Mesenchymal stem cell (in vitro differentiated cells and primary cell): ENCODE measurements at regions not wholly inside any gene's neighbourhood (a gene's known extent, or its start where the extent isn't known, plus 50 kb on each side); places are given as distances from the start of the nearest gene placed in this dataset.
A peak's percentile ranks its signal among the peaks of the same experiment; 100 is the strongest.

Experiments
- DNase-seq: peaks from one replicate; pipeline ENCODE4 v3.0.0-alpha.2; 2013
- H2AFZ ChIP-seq: one replicate; pipeline ENCODE4 v1.6.1; 2013; ENCODE audit warnings: low read depth, mild to moderate bottlenecking, control low read depth, inconsistent platforms, low read length, moderate library complexity
- H2AK5ac ChIP-seq: 2 replicates; pipeline ENCODE4 v1.6.1; 2013; ENCODE audit warnings: low read length, moderate library complexity, mild to moderate bottlenecking, inconsistent platforms; ENCODE audit not compliant: severe bottlenecking
- H2BK120ac ChIP-seq: one replicate; pipeline ENCODE4 v1.6.1; 2013; ENCODE audit warnings: low read depth, mild to moderate bottlenecking, inconsistent platforms, low read length, moderate library complexity
- H2BK12ac ChIP-seq, 2 experiments: one replicate each; pipeline ENCODE4 v1.6.1; 2013; ENCODE audit warnings: inconsistent platforms in 2 of 2, low read length in 2 of 2, mild to moderate bottlenecking in 2 of 2, moderate library complexity in 2 of 2, control low read depth in 1 of 2
- H2BK15ac ChIP-seq: one replicate; pipeline ENCODE4 v1.6.1; 2013; ENCODE audit warnings: mild to moderate bottlenecking, low read depth, inconsistent platforms; ENCODE audit not compliant: poor library complexity, severe bottlenecking
- H2BK5ac ChIP-seq: 2 replicates; pipeline ENCODE4 v1.6.1; 2013; ENCODE audit warnings: low read depth, mild to moderate bottlenecking, low read length, control low read depth, inconsistent platforms; ENCODE audit not compliant: poor library complexity, severe bottlenecking
- H3K14ac ChIP-seq, 2 experiments: one replicate each; pipeline ENCODE4 v1.6.1; 2013; ENCODE audit warnings: inconsistent platforms in 2 of 2, low read length in 2 of 2, control low read depth in 1 of 2, mild to moderate bottlenecking in 1 of 2, moderate library complexity in 1 of 2
- H3K18ac ChIP-seq, 2 experiments: one replicate each; pipeline ENCODE4 v1.6.1; 2013; ENCODE audit warnings: inconsistent platforms in 2 of 2, low read length in 2 of 2, control low read depth in 1 of 2, low read depth in 1 of 2, mild to moderate bottlenecking in 1 of 2
- H3K23ac ChIP-seq, 2 experiments: one replicate each; pipeline ENCODE4 v1.6.1; 2013; ENCODE audit warnings: inconsistent platforms in 2 of 2, low read length in 2 of 2, mild to moderate bottlenecking in 2 of 2, moderate library complexity in 2 of 2, control low read depth in 1 of 2
- H3K27ac ChIP-seq: 2 replicates; pipeline ENCODE4 v1.5.1; 2013; ENCODE audit warnings: mild to moderate bottlenecking, moderate library complexity, low read length, control low read depth, inconsistent platforms; ENCODE audit not compliant: poor library complexity, severe bottlenecking
- H3K27me3 ChIP-seq, 2 experiments: 2 replicates each; pipeline versions ENCODE4 v1.6.1 to v1.7.0; 2013; ENCODE audit warnings: low read length in 2 of 2, mild to moderate bottlenecking in 2 of 2, moderate library complexity in 2 of 2, control low read depth in 1 of 2, inconsistent platforms in 1 of 2; ENCODE audit not compliant: control insufficient read depth in 1 of 2, insufficient read depth in 1 of 2
- H3K36me3 ChIP-seq, 2 experiments: 2 replicates each; pipeline versions ENCODE4 v1.6.1 to v1.7.0; 2013; ENCODE audit warnings: low read length in 2 of 2, control low read depth in 1 of 2, inconsistent platforms in 1 of 2, low read depth in 1 of 2, mild to moderate bottlenecking in 1 of 2; ENCODE audit not compliant: insufficient read depth in 2 of 2, control insufficient read depth in 1 of 2
- H3K4ac ChIP-seq, 2 experiments: one replicate each; pipeline ENCODE4 v1.6.1; 2013; ENCODE audit warnings: inconsistent platforms in 2 of 2, low read length in 2 of 2, mild to moderate bottlenecking in 2 of 2, moderate library complexity in 2 of 2, control low read depth in 1 of 2, low read depth in 1 of 2
- H3K4me1 ChIP-seq: 2 replicates; pipeline ENCODE4 v1.6.1; 2013; ENCODE audit warnings: low read depth, low read length, control low read depth; ENCODE audit not compliant: control insufficient read depth, insufficient read depth
- H3K4me2 ChIP-seq: 2 replicates; pipeline ENCODE4 v1.6.1; 2013; ENCODE audit warnings: low read length, mild to moderate bottlenecking, inconsistent platforms; ENCODE audit not compliant: poor library complexity, severe bottlenecking
- H3K4me3 ChIP-seq, 2 experiments: 2 replicates each; pipeline versions ENCODE4 v1.5.1 to v1.7.0; 2013; ENCODE audit warnings: low read length in 2 of 2, mild to moderate bottlenecking in 2 of 2, control low read depth in 1 of 2, low read depth in 1 of 2; ENCODE audit not compliant: insufficient read depth in 1 of 2
- H3K79me1 ChIP-seq: replicated peaks from 2 replicates; pipeline ENCODE4 v1.6.1; 2013; ENCODE audit warnings: mild to moderate bottlenecking, control low read depth, low read length, inconsistent platforms; ENCODE audit not compliant: poor library complexity, severe bottlenecking
- H3K9ac ChIP-seq: 2 replicates; pipeline ENCODE4 v1.7.0; 2013; ENCODE audit warnings: mild to moderate bottlenecking, low read length, moderate library complexity
- H3K9me3 ChIP-seq: 2 replicates; pipeline ENCODE4 v1.7.0; 2013; ENCODE audit warnings: mild to moderate bottlenecking, low read length; ENCODE audit not compliant: control insufficient read depth
- H4K8ac ChIP-seq: one replicate; pipeline ENCODE4 v1.6.1; 2013; ENCODE audit warnings: inconsistent platforms, mild to moderate bottlenecking, low read length, moderate library complexity
- H4K91ac ChIP-seq: one replicate; pipeline ENCODE4 v1.6.1; 2013; ENCODE audit warnings: mild to moderate bottlenecking, low read length, inconsistent platforms
- WGBS: methylation state at CpG from one replicate; pipeline ENCODE4 v1.1.7; 2013; ENCODE audit warnings: mixed read lengths; 5-methylcytosine and 5-hydroxymethylcytosine counted together

- no peak overlapping the region for H3K4me2 ChIP-seq
- no peaks in the 10 kb centered on the region for H3K36me3 ChIP-seq
- H2BK15ac ChIP-seq, result peak overlapping the region; percentile 20
- no peak overlapping the region for H2BK5ac ChIP-seq
- H4K91ac ChIP-seq, result peak overlapping the region; percentile 85
- WGBS, result 49% methylated on average over 8 of the region's 8 CpGs
- peak overlapping the region; percentile 82 for H4K8ac ChIP-seq
- H3K79me1 ChIP-seq, result no peaks in the 10 kb centered on the region
- H3K18ac ChIP-seq, result peak overlapping the region; percentile 18 to 75
- no peak overlapping the region for H3K27ac ChIP-seq
- H2AFZ ChIP-seq, result no peak overlapping the region
- H2AK5ac ChIP-seq, result peak overlapping the region; percentile 24
- no peak overlapping the region for H3K4me3 ChIP-seq
- H3K9ac ChIP-seq, result no peak overlapping the region
- H3K14ac ChIP-seq, result peak overlapping the region in 1 of 2 experiments; percentile 35
- H2BK120ac ChIP-seq, result peak overlapping the region; percentile 69
- peaks cover 46% of the 10 kb centered on the region for H3K4me1 ChIP-seq
- no peaks in the 10 kb centered on the region for H3K9me3 ChIP-seq
- DNase-seq, result peak; percentile 25
- peak overlapping the region; percentile 13 to 51 for H3K4ac ChIP-seq
- peaks cover 0 to 9% of the 10 kb centered on the region in 2 experiments for H3K27me3 ChIP-seq
- H2BK12ac ChIP-seq, result peak overlapping the region; percentile 59 to 69
- no peak overlapping the region for H3K23ac ChIP-seq
Observed at GRCh38 chr6:43911354-43912115, 141.5 kb downstream of the VEGFA start.

- 66% methylated on average over 6 of the region's 6 CpGs for WGBS
- H2AK5ac ChIP-seq, result no peak overlapping the region
Observed at GRCh38 chr6:43910638-43911353, 140.8 kb downstream of the VEGFA start.

GRCh38 chr6:43910149-43910637 is 140.2 kb downstream of the VEGFA start:
- no peak overlapping the region for H2BK15ac ChIP-seq
- H3K36me3 ChIP-seq, result no peaks in the 10 kb centered on the region
- no peak overlapping the region for H3K23ac ChIP-seq
- H2BK12ac ChIP-seq, result peak overlapping the region in 1 of 2 experiments; percentile 75
- H3K27ac ChIP-seq, result no peak overlapping the region
- H3K27me3 ChIP-seq, result peaks cover 0 to 9% of the 10 kb centered on the region in 2 experiments
- no peak overlapping the region for H3K4me2 ChIP-seq
- H2AK5ac ChIP-seq, result no peak overlapping the region
- no peak for DNase-seq
- H3K4me3 ChIP-seq, result no peak overlapping the region
- H3K9ac ChIP-seq, result no peak overlapping the region
- no peak overlapping the region for H3K4ac ChIP-seq
- no peak overlapping the region for H3K18ac ChIP-seq
- WGBS, result 96% methylated on average over 1 of the region's 1 CpG
- no peak overlapping the region for H2BK120ac ChIP-seq
- no peaks in the 10 kb centered on the region for H3K79me1 ChIP-seq
- H2AFZ ChIP-seq, result no peak overlapping the region
- H4K91ac ChIP-seq, result no peak overlapping the region
- H2BK5ac ChIP-seq, result no peak overlapping the region
- peaks cover 35% of the 10 kb centered on the region for H3K4me1 ChIP-seq
- no peak overlapping the region for H3K14ac ChIP-seq
- no peaks in the 10 kb centered on the region for H3K9me3 ChIP-seq
- H4K8ac ChIP-seq, result no peak overlapping the region

More at GRCh38 chr6:43910638-43911353, 140.8 kb downstream of the VEGFA start:
- H3K23ac ChIP-seq, result no peak overlapping the region
- no peaks in the 10 kb centered on the region for H3K9me3 ChIP-seq
- peak overlapping the region; percentile 13 to 51 for H3K4ac ChIP-seq
- no peak overlapping the region for H2BK5ac ChIP-seq
- peak overlapping the region in 1 of 2 experiments; percentile 33 for H2BK12ac ChIP-seq
- H3K4me3 ChIP-seq, result no peak overlapping the region
- peak overlapping the region; percentile 85 for H4K91ac ChIP-seq
- no peak overlapping the region for H3K14ac ChIP-seq
- peaks cover 41% of the 10 kb centered on the region for H3K4me1 ChIP-seq
- DNase-seq, result peak; percentile 82
- H2BK15ac ChIP-seq, result peak overlapping the region; percentile 20
- peak overlapping the region; percentile 82 for H4K8ac ChIP-seq
- H3K36me3 ChIP-seq, result no peaks in the 10 kb centered on the region
- peaks cover 0 to 9% of the 10 kb centered on the region in 2 experiments for H3K27me3 ChIP-seq
- H3K18ac ChIP-seq, result peak overlapping the region in 1 of 2 experiments; percentile 75
- no peak overlapping the region for H3K4me2 ChIP-seq
- peak overlapping the region; percentile 69 for H2BK120ac ChIP-seq
- H2AFZ ChIP-seq, result no peak overlapping the region
- no peak overlapping the region for H3K9ac ChIP-seq
- no peak overlapping the region for H3K27ac ChIP-seq
- no peaks in the 10 kb centered on the region for H3K79me1 ChIP-seq
